Endothelial cell of umbilical vein (primary cell): ENCODE measurements at regions not wholly inside any gene's neighbourhood (a gene's known extent, or its start where the extent isn't known, plus 50 kb on each side); places are given as distances from the start of the nearest gene placed in this dataset.

Source experiments
- BruUV-seq: library from RNA; stranded (reverse); fragments of 400-500 nt; replicated peaks from 2 replicates; lab custom pipeline; 2021; lab: Mats Ljungman, UMichigan
- CTCF ChIA-PET: fragments of 300-600, 350-600 bp; sonication (Branson Sonifier 250); formaldehyde crosslinking; loops from one replicate; lab custom pipeline; 2021; ENCODE audit warnings: antibody characterized with exemption, inconsistent platforms; lab: Charles Lee
- POLR2A ChIA-PET: fragments of 300-600, 350-600 bp; sonication (Branson Sonifier 250); formaldehyde crosslinking; loops from one replicate; lab custom pipeline; 2021; ENCODE audit warnings: antibody characterized with exemption, inconsistent platforms; lab: Charles Lee
- DNase-seq: peaks from one replicate; pipeline ENCODE4 v3.0.0-alpha.2; 2011; ENCODE audit warnings: low read depth, low spot score
- FAIRE-seq: peaks from 2 replicates; lab custom pipeline; 2011; peaks lifted over from hg19 to GRCh38; lab: Jason Lieb, UNC
- H2AFZ ChIP-seq: 2 replicates; pipeline ENCODE4 v1.6.0; 2012; ENCODE audit warnings: low read depth, low read length, control low read depth, inconsistent platforms
- H3K27ac ChIP-seq: 2 replicates; pipeline ENCODE4 v1.5.1; 2011; ENCODE audit warnings: low read depth, mild to moderate bottlenecking, control low read depth, low read length, moderate library complexity; ENCODE audit not compliant: insufficient read depth
- H3K27me3 ChIP-seq, 2 experiments: 2 replicates each; pipeline versions ENCODE4 v1.6.0 to v1.6.1; 2011; ENCODE audit warnings: low read length in 2 of 2, mixed read lengths in 1 of 2; ENCODE audit not compliant: control insufficient read depth in 2 of 2, insufficient read depth in 2 of 2
- H3K36me3 ChIP-seq, 2 experiments: 2 replicates in 1 of 2; 3 replicates in 1 of 2; pipeline ENCODE4 v1.5.1; 2011; ENCODE audit warnings: low read length in 2 of 2, mild to moderate bottlenecking in 1 of 2, moderate library complexity in 1 of 2; ENCODE audit not compliant: control insufficient read depth in 2 of 2, insufficient read depth in 2 of 2; ENCODE audit errors: extremely low read depth in 1 of 2
- H3K4me1 ChIP-seq: 3 replicates; pipeline ENCODE4 v1.5.1; 2011; ENCODE audit warnings: mild to moderate bottlenecking, low read length; ENCODE audit not compliant: control insufficient read depth, insufficient read depth; ENCODE audit errors: extremely low read depth
- H3K4me2 ChIP-seq: 2 replicates; pipeline ENCODE4 v1.6.1; 2011; ENCODE audit warnings: low read length, control low read depth, mixed read lengths; ENCODE audit not compliant: insufficient read depth
- H3K4me3 ChIP-seq, 3 experiments: fragments of 200-600 bp in 1 of 3; sonication (generic), shearing (Covaris generic) in 1 of 3; replicated peaks in 1 of 3; 2 replicates each; pipeline ENCODE4 v1.5.1; 2011 to 2016; ENCODE audit warnings: control low read depth in 3 of 3, low read length in 3 of 3, mild to moderate bottlenecking in 2 of 3, inconsistent platforms in 1 of 3, low read depth in 1 of 3, moderate library complexity in 1 of 3; ENCODE audit not compliant: insufficient read depth in 1 of 3
- H3K79me2 ChIP-seq: 2 replicates; pipeline ENCODE4 v1.6.0; 2012; ENCODE audit warnings: low read length, inconsistent platforms; ENCODE audit not compliant: control insufficient read depth, insufficient read depth
- H3K9ac ChIP-seq: replicated peaks from 2 replicates; pipeline ENCODE3; 2011; ENCODE audit warnings: low read length, control low read depth; ENCODE audit not compliant: insufficient read depth; ENCODE audit errors: extremely low read depth
- H3K9me1 ChIP-seq: replicated peaks from 3 replicates; pipeline ENCODE4 v1.6.0; 2011; ENCODE audit warnings: mild to moderate bottlenecking, low read length; ENCODE audit not compliant: control insufficient read depth, insufficient read depth; ENCODE audit errors: extremely low read depth
- H3K9me3 ChIP-seq: replicated peaks from 2 replicates; pipeline ENCODE4 v1.5.1; 2012; ENCODE audit warnings: low read length, inconsistent platforms; ENCODE audit not compliant: control insufficient read depth, insufficient read depth
- H4K20me1 ChIP-seq: replicated peaks from 2 replicates; pipeline ENCODE3; 2011; ENCODE audit warnings: mild to moderate bottlenecking, low read length; ENCODE audit not compliant: control insufficient read depth, insufficient read depth; ENCODE audit errors: extremely low read depth
- CTCF ChIP-seq, 2 donors: IDR thresholded peaks; 1 replicate in 1 of 2; 2 replicates in 1 of 2; pipeline ENCODE4 v1.5.1; 2011; ENCODE audit warnings: low read length in 2 of 2, mild to moderate bottlenecking in 2 of 2, moderate library complexity in 2 of 2, control low read depth in 1 of 2, inconsistent platforms in 1 of 2, low read depth in 1 of 2; ENCODE audit not compliant: insufficient read depth in 1 of 2; ENCODE audit errors: extremely low read depth in 1 of 2
- EZH2 ChIP-seq: IDR thresholded peaks from 2 replicates; pipeline ENCODE4 v1.6.1; 2012; ENCODE audit warnings: borderline replicate concordance, low read depth, mild to moderate bottlenecking, moderate library complexity, low read length, inconsistent platforms; ENCODE audit not compliant: severe bottlenecking
- FOS ChIP-seq: IDR thresholded peaks from 2 replicates; pipeline ENCODE4 v1.6.1; 2011; ENCODE audit warnings: mild to moderate bottlenecking, low read length, moderate library complexity, borderline replicate concordance; ENCODE audit not compliant: insufficient read depth
- JUN ChIP-seq: IDR thresholded peaks from 2 replicates; pipeline ENCODE4 v1.6.1; 2011; ENCODE audit warnings: borderline replicate concordance, low read depth; ENCODE audit not compliant: insufficient read length, insufficient read depth
- MAX ChIP-seq: IDR thresholded peaks from 2 replicates; pipeline ENCODE4 v1.6.1; 2011; ENCODE audit not compliant: insufficient read depth, insufficient read length
- MYC ChIP-seq: IDR thresholded peaks from one replicate; pipeline ENCODE4 v1.6.1; 2011; ENCODE audit warnings: mild to moderate bottlenecking, low read depth, low read length
- POLR2A ChIP-seq: IDR thresholded peaks from 2 replicates; pipeline ENCODE4 v1.6.1; 2012; ENCODE audit warnings: low read depth, mild to moderate bottlenecking, control low read depth, low read length
- POLR2AphosphoS5 ChIP-seq: IDR thresholded peaks from 2 replicates; pipeline ENCODE4 v1.6.1; 2012; ENCODE audit warnings: low read depth, mild to moderate bottlenecking, control low read depth, low read length, moderate library complexity; ENCODE audit not compliant: insufficient read depth
- dilution Hi-C: fragments of 300-500 bp; cut with MboI; formaldehyde crosslinking; loops from one replicate; pipeline ENCODE4 v1.15.0; 2019; ENCODE audit warnings: low sequenced_read_pairs; ENCODE audit not compliant: extremely low pct_ligation_motif_present
- intact Hi-C: fragments of 100-400 bp; cut with micrococcal nuclease; formaldehyde crosslinking; loops from one replicate; pipeline ENCODE4 v1.10.0; 2022

GRCh38 chr1:64318428-64318827 is 115.0 kb downstream of the UBE2U start:
- H3K9ac ChIP-seq: no peak overlapping the region
- no TSS peak for BruUV-seq
- H4K20me1 ChIP-seq: no peaks in the 10 kb centered on the region
- H3K27me3 ChIP-seq: peaks cover 0 to 2% of the 10 kb centered on the region in 2 experiments
- dilution Hi-C loops: no loop called here
- no peak for TF ChIP-seq MYC
- TF ChIP-seq JUN: no peak
- no peak for TF ChIP-seq EZH2
- no peak for TF ChIP-seq POLR2AphosphoS5
- TF ChIP-seq POLR2A: no peak
- TF ChIP-seq CTCF (IDR thresholded peaks at IDR 0.05; ENCODE audit: extremely low read depth in 1 of 2, insufficient read depth in 1 of 2, low read depth in 1 of 2, low read length in 2 of 2): no peak
- no peak for TF ChIP-seq MAX
- TF ChIP-seq FOS: no peak
- no peak overlapping the region for H2AFZ ChIP-seq
- FAIRE-seq (no peak), DNase-seq (no peak)
- no peak overlapping the region for H3K27ac ChIP-seq
- no peaks in the 10 kb centered on the region for H3K9me1 ChIP-seq
- H3K9me3 ChIP-seq: no peaks in the 10 kb centered on the region
- peaks cover 8% of the 10 kb centered on the region for H3K4me1 ChIP-seq
- ChIA-PET CTCF (no interaction called here), POLR2A (no interaction called here)
- no peaks in the 10 kb centered on the region for H3K79me2 ChIP-seq
- H3K4me3 ChIP-seq: no peak overlapping the region
- intact Hi-C loops: no loop called here
- H3K36me3 ChIP-seq: no peaks in the 10 kb centered on the region
- H3K4me2 ChIP-seq: no peak overlapping the region
